Smooth muscle cell of the brain vasculature (primary cell): ENCODE measurements at regions not wholly inside any gene's neighbourhood (a gene's known extent, or its start where the extent isn't known, plus 50 kb on each side); places are given as distances from the start of the nearest gene placed in this dataset.

Experiments
- DNase-seq: peaks from one replicate; pipeline ENCODE4 v3.0.0-alpha.2; 2012; ENCODE audit warnings: low read depth, low spot score

DNA sequence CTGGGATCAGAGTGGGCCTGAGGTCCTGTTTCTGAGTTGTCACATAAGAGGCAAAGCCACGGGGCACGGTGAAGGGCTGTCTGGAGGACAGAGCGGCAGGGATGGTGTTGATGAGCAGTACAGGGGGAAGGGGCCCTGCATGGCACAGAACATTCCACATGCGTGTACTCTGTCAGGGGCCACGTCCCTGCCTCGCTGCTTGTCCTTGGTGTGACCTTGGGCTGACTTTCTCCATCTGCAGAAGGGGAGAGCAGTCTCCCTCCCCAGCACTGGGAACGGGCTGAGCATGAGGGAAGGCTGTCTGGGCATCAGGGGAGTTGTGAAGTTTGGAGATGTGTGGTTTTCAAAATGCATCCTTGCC lies 71.5 kb upstream of the GSE1 start:
- no peak for DNase-seq

DNA sequence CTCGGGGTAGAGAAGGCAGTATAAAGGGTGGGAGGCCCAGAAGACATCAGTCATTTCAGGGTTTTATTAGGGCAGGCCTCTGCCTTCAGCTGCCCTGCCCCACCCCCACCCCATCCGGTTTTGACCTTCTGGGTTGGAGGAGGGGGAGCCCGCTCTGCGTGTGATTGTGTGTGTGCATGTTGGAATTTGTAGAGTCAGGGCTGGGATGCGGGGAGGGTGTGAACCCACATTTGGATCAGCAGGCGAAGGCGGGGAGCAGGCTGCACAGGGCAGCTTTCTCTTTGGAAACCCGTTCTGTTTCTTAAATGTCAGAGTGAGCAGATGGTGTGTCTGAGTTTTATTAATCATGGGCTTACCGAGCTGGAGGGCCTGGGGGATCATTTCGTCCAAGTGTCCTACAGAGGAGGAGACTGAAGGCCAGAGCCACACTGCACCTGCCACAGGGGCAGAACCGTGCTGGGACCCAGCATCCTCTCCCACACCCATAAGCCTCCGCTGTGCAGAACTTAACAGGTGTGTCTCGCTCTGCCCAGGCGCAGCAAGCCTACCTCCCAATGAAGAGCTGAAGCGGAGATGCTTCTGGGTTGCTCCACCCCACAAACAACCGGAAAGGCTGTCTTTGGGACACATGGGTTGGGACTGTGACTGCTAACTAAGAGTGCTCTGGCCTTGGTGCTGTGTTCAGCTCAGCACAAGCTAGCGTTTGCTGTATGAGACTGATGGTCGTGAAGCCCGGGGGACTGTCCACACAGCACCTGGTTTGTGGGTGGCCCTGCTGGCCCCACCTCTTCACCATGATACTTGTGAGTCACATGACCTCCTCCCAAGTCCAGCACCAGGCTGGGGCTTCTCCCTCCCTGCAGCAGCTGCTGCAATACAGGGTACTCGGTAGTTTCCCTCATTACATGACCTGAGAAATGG lies 70.9 kb upstream of the GSE1 start:
- DNase-seq: no peak

DNA sequence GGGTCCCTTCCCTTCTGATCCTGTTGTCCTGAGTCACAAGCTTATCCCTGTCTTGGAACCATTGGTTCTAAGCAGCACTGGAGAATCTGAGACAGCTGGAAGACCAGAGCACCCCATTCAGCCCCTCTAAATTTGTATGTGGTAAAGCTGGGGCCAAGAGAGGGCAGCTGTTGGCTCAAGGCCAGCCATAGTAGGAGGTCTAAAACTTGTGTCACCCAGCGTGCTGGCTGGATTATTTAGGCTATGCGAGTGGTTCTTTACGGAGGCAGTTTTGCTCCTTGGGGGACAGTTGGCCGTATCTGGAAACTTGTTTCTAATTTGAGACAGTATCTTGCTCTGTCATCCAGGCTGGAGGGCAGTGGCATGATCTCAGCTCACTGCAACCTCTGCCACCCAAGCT lies 69.6 kb upstream of the GSE1 start:
- DNase-seq: no peak

DNA sequence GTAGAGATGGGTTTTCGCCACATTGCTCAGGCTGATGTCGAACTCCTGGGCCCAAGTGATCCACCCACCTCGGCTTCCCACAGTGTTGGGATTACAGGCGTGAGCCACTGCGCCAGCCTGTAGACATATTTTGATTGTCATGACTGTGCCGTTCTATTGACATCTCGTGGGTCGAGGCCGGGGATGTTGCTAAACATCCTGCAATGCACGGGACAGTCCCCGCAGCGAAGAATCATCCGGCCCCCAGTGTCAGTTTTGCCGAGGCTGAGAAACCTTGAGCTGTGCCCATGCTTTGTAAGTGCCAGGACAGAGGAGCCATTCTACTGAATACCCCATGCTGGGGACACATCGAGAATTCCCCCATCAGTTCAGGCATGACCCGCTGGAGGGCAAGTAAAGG lies 69.1 kb upstream of the GSE1 start:
- no peak for DNase-seq

DNA sequence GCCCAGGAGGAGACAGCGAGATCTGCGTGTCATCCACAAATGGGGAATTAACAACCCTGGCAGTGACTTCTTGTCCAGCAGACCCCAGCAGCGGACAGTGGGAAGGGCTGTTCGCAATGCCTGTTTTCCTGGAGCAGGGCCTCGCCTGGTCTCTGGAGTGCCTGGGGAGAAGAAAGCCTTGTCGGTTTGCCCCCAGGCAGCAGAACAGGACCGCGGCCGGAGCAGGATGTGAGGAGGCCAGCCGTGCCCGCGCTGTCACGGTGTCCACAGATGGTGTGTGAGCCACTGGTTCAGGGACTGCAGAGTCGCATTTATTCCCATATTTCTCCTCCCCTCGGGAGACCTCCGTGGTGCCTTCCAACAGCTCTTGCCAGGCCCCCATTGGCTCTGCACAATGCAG lies 68.5 kb upstream of the GSE1 start:
- no peak for DNase-seq

DNA sequence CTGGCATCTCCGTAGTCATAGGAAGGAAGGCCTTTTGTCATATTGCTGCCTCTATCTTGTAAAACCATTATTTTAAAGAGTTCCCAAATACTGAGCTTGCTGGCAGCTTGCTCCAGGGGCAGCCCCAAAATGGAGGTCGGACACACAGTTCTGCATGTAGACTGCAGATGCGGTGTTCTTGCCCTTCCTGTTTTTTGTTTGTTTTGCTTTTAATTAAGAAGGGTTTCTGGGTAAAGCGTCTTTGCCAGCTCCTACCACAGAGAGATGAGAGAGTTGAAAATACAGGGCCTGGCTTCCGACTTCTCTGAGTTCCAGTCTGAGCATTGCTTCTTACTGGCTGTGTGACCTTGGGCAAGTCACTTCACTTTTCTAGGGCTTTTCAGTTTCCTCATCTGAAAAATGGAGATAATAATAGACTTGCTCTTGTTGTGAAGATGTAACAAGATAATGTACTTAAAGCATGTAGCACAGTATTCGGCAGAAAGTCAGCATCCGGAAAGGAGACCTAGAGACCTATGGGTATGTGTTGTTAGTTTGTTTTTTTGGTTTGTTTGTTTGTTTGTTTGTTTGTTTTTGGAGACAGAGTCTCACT lies 67.8 kb upstream of the GSE1 start:
- DNase-seq: no peak

DNA sequence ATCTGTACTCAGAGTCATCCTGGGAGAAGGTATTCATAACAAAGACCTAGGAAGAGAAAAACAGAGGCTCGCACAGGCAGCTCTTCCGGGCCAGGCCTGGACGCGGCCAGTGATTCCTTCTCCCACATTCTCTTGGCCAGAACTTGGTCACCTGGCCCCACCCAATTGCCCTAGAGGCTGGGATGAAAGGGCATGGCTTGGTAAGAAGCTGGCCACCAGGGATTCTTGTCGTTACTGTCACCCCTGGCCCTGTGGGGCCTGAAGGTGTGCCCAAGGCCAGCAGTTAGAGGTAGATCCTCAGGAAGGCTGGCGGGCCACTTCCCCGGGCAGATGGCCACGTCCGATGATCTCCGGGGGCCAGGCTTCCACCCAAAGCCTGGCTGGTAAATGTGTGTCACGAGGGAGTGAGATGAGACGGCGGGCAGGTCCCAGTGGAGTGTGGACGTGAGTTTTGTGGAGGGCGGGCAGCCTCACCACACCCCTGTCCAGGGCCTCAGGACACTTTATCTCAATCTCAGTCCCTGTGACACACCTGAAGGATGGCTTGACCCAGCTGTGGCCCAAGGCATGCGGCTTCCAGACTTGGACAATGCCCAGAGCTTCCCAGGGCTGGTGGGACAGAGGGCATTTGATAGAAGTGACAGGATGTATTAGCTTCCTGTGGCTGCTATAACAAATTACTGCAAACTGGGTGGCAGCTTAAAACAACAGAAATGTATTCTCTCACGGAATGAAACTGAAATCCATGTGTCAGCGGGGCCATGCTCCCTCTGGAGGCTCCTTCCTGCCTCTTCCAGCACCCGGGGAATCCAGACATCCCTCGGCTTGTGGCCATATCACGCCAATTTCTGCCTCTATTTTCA lies 66.3 kb upstream of the GSE1 start:
- no peak for DNase-seq

DNA sequence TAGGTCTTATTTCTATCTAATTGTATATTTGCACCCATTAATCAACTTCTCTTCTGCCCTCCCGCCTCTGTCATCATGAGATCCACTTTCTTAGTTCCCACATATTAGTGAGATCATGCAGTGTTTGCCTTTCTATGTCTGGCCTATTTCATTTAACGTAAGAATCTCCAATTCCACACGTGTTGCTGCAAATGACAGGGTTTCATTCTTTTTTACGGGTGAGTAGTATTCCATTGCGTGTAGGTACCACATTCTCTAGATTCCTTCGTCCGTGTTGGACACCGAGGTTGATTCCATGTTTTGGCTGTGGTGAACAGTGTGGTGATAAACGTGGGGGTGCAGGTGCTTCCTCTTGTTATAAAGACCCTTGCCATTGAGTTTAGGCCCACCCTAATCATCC lies 64.7 kb upstream of the GSE1 start:
- DNase-seq: no peak

DNA sequence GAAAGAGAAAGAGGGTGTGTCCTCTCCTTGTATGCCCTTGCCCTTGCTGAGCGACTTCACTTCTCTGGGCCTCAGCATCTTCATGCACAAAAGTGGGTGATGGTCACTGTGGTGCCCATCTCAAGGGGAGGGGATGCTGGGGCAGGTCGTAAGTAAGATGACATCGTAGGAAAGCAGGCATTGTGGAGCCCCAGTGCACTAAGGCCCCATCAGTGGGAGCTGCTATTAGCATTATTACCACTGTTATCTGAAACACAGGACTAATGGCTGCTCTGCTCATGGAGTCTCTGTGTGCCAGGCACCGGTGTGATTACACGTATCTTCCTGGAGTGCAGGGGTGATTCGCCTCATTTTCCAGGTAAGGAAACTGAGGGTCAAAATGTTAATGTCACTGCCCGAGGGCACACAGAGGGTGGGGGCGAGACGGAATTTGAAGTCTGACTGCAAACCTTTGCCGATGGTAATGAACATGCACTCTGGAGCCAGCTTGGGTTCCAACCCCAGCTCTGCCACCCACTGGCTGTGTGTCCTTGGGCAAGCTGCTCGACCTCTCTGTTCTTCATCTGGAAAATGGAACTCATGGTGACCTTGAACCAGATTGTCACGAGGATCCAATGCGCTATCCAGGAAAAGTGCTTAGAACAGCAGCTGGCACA lies 63.2 kb upstream of the GSE1 start:
- no peak for DNase-seq

DNA sequence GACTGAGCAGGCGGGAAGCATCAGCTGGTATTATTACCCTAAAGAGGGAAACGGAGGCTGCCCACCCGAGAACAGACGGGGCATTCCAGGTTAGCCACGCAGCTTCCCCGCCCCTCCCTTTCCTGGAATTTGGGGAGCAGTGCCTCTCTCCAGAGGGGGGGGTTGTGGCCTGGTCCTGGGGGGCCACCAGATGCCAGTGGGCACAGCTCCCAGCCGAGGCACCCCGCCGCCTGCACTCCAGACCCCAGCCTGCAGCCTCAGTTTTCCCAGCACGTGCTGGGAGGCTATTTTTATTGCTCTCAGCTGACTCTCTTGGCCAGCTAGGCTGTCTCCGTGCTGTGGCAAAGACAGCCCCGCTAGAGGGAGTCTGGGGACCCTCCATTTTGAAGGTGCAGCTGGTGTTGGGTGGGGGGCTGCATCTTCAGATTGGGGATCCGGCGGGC lies 62.7 kb upstream of the GSE1 start:
- DNase-seq: no peak

DNA sequence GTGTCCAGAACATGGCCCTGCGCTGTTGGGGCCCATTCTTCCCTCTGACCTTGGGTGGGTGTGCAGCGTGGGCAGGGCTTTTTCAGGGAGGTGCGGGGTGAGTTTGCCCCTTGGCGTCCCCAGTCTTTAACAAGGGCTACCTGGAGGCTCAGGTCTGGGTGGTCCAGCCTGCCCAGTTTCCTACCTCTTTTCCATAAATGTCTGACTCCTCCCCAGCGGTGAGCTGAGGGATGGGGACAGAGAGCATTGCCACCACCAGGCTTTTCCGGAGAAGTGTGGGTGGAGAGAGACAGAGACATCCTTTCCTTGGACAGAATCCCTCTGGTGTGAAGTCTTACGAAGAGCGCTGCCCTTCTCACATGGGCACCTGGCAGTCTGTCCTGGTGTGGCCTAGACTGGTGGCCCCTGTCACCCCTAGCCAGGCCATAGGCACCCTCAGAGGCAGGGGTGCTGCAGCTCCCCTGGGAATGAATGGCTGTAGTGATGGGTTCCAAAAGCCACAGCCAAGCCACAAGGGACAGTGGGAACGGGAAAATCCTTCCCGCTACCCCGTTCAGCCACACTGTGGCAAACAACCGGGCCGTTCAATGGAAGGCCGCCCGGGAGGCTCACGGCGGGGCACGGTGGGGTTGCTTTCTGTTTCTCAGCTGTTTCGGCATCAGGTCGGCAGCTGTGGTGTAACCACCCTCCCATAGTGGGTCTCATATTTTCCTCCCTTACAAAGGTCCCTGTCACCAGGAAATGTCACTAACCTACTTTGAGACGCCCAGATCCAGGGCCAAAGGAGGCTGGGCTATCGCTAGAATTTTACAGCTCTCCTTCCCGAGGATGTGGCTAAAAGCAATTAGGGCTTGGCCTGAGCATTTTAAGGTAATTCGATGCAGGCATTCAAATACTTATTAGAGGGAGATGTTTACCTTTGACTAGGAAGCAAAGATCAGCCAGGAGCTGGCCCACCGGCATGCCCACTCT lies 61.9 kb upstream of the GSE1 start:
- DNase-seq: no peak

DNA sequence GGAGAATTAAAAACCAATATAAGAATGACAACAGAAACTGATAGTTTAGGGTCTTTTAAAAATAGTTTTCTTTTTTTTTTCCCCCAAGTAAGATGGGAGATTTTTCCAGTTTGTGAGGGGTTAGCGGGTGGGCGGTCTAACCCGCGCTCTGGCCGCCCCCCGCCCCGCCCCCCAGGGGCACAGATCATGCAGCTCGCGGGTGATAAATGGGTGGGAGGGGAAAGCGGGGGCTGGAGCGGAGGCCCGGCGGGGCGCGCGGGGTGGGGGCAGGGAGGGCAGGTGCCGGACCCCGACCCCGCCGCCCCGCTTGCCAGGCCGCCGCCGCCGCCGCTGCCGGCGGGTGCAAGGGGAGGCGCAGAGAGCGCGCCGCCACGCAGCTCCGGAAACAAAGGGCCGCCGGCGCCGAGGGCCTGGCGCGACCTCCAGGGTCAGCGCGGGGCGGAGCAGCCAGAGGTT lies 60.1 kb upstream of the GSE1 start:
- no peak for DNase-seq

DNA sequence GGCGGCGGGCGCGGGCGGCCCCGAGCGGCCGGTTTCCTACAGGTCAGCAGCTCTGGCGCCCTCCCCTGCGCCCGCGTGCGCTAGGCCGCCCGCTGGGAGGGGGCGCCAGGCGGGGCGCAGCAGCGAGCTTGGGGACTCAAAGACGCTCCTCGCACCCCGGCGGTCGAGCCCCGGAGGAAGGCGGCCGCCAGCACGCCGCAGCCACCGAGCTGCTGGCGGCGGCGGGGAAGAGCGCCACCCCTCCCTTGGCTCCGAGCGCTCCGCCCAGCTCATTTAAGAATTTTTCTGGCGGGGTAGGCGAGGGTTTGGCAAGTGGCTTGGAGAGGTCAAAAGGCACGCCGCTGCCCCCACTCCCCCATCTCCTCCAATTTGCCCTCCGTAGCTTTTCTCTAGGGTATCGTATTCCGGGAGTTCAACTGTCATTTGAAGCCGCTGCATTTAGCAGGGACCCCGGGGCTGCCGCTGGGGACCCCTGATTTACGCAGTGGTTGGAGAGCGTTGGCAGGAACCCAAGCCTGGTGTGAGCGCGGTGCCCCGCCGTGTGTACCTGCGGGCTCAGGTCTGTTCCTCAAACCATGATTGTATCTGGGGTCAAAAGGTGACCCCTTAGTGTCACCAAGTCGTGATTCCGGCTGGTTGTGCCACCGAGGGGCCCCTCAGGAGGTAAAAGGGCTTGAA lies 59.5 kb upstream of the GSE1 start:
- no peak for DNase-seq

DNA sequence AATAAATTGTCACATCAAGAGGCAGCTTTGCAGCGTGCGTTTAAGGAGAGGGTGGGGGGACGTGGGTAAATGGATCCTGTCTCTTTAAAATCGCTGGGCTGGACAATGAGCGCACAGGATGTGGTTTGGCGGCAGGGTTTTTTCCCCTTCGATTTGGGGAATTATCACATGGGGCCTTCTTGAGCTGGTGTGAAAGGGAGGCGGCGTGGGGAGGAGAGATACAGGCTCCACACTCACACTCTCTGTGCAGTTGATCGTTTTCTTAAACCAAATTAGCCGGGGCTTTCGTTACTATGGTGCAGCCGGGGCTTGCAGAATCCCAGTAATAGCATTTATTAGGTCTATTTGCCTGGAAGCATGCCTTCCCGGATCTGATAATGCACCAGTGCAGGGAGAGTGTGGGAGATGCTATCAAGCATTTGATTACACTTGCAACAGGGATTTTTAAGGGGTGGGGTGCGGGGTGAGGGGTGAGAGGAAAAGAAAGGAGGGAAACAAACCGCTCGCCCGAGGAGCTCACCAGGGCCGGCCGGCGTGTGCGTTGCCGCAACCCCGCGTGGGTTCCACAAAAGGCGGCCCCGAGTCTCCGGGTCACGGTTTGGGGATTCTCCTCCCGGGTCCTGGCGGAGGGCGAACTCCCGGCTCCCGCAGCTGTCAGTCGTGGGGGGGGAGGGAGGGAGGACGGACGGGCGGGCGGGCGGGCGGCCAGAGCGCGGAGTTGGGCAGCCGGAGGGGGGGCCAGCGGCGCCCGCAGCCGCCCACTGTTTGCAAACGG lies 58.8 kb upstream of the GSE1 start:
- no peak for DNase-seq

DNA sequence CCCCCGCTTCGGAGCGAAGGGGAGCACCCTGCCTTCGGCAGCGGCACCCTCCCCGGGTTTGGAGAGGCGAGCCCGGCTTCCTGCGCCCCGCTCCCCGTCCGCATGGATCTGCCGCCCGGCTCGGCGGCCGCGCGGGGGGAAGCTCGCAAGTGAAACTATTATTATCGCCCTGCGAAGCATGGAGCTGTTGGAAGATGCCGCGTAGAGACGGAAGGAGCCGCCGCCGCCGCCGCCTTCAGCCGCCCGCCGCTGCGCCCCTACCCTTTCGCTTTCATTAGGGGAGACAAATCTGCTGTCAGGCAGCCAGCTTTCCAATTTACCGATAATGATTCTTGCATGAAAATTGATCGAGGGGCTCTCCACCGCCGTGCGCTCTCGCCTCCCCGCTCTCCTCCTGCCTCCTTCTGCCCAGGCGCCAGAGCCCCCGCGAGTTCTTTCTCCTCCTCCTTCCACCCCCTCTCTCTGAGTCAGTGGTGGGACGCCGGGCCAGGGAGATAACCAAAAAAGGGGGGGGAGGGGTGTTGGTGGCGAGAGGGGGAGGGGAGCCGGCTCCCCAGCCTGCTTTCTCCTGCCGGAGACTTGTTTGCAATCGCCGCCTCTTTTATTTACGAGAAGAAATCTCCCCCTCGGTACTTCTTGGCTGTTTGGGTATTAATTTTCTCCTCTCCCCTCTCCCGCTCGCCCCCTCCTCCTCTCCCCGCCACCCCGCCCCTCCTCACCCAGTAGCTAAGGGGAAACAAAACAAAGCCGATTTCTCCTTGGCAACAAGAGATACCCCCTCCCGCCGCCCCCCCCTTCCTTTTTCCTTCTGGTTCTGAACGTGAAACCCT lies 58.0 kb upstream of the GSE1 start:
- DNase-seq: no peak

DNA sequence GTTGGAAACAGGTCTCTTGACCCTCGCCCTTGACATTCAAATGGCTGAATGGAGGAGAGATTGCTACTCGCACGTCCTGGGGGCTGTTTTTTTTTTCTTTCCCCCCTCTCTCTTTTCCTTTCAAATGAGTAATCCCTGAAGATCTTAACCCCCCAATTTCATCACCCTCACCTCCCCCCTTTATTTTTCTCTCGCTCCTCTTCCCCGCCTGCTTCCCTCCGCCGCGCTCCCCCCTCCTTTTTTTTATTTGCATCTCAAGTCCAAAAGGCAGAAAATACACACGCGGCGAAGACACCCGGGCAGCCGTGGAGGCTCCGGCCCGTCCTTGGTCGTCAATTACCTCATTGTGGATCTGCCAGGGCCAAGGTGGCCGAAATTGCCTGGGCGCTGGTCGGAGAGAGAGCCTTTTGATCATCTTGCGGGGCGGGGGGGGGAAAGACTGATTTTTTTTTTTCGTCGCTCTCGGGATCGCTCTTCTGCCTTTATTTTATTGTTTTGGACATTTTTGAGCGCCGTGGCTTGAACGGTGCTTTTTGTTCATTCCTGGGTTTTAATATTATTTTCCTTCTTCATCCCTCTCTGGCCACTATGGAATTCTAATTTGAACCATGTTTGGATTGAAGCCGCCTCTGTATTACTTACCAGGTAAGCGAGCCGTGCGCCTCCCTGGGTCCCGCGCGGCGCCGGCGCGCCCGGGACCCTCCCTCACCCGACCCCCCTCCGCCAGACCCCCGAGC lies 57.2 kb upstream of the GSE1 start:
- DNase-seq: no peak

DNA sequence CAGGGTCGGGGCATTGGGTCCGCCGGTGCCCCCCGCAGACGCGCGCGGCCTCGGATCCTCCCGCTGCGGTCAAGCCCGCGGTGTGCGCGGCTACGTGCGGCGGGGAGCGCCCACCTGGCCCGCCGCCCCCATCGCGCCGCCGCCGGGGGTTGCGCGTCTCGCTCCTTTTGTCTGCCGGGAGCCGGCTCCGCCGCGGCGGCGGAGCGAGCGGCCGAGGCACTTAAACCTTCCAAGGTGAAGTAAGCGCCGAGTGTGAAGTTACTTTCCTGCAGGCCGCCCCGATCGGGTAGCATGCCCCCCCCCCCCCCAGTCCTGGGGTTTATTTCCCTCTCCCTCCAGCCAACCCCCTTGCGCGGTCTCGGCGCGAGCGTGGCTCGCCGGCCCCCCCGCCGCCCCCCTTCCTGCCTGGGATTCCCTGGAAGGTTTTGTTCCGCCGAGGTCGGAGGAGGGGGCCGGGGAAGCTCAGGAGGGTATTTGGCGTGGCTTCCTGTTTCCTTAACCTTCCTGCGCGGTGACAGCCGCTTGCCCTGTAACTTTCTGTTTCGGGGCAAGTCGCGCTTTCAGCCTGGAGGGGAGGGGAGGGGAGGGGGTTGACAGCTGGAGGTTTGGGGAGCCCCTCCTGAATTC lies 56.6 kb upstream of the GSE1 start:
- DNase-seq: no peak
